Smooth muscle cell of the brain vasculature (primary cell): ENCODE measurements at regions not wholly inside any gene's neighbourhood (a gene's known extent, or its start where the extent isn't known, plus 50 kb on each side); places are given as distances from the start of the nearest gene placed in this dataset.
"Not testable (repeated sequence)": the region's sequence is repeated elsewhere in the genome, so short reads cannot be mapped to it uniquely, and the experiment has no call there.

Experiments
- DNase-seq: peaks from one replicate; pipeline ENCODE4 v3.0.0-alpha.2; 2012; ENCODE audit warnings: low read depth, low spot score

- no peak for DNase-seq
These were observed 197.7 kb downstream of the BCAS1 start for GRCh38 chr20:53872561-53873229.

GRCh38 chr20:53872081-53872541 lies 198.3 kb downstream of the BCAS1 start:
- no peak for DNase-seq

- no peak for DNase-seq
These were observed 198.9 kb downstream of the BCAS1 start for GRCh38 chr20:53871541-53871940.

- no peak for DNase-seq
These were observed 199.7 kb downstream of the BCAS1 start for GRCh38 chr20:53870426-53871315.

- peak; percentile 47 for DNase-seq
These were observed 200.7 kb downstream of the BCAS1 start for GRCh38 chr20:53869466-53870258.

- DNase-seq = no peak
These were observed 202.5 kb downstream of the BCAS1 start for GRCh38 chr20:53867741-53868351.

- DNase-seq = no peak
These were observed 203.3 kb downstream of the BCAS1 start for GRCh38 chr20:53866794-53867740.

GRCh38 chr20:53865901-53866793 lies 204.2 kb downstream of the BCAS1 start:
- DNase-seq = no peak

GRCh38 chr20:53864765-53865683 lies 205.4 kb downstream of the BCAS1 start:
- not testable (repeated sequence) for DNase-seq

GRCh38 chr20:53863923-53864641 lies 206.3 kb downstream of the BCAS1 start:
- DNase-seq = not testable (repeated sequence)

GRCh38 chr20:53863535-53863922 lies 206.9 kb downstream of the BCAS1 start:
- not testable (repeated sequence) for DNase-seq

- DNase-seq = not testable (repeated sequence)
These were observed 207.4 kb downstream of the BCAS1 start for GRCh38 chr20:53863039-53863438.

- not testable (repeated sequence) for DNase-seq
These were observed 207.9 kb downstream of the BCAS1 start for GRCh38 chr20:53862490-53862889.

GRCh38 chr20:53862136-53862397 lies 208.3 kb downstream of the BCAS1 start:
- not testable (repeated sequence) for DNase-seq

- DNase-seq = no peak
These were observed 210.7 kb downstream of the BCAS1 start for GRCh38 chr20:53859684-53860083.

GRCh38 chr20:53859009-53859408 lies 211.4 kb downstream of the BCAS1 start:
- not testable (repeated sequence) for DNase-seq

GRCh38 chr20:53858516-53858915 lies 211.9 kb downstream of the BCAS1 start:
- not testable (repeated sequence) for DNase-seq

GRCh38 chr20:53857723-53858236 lies 212.6 kb downstream of the BCAS1 start:
- no peak for DNase-seq
